ENCODE measurements at regions not wholly inside any gene's neighbourhood (a gene's known extent, or its start where the extent isn't known, plus 50 kb on each side); places are given as distances from the start of the nearest gene placed in this dataset.

DNA sequence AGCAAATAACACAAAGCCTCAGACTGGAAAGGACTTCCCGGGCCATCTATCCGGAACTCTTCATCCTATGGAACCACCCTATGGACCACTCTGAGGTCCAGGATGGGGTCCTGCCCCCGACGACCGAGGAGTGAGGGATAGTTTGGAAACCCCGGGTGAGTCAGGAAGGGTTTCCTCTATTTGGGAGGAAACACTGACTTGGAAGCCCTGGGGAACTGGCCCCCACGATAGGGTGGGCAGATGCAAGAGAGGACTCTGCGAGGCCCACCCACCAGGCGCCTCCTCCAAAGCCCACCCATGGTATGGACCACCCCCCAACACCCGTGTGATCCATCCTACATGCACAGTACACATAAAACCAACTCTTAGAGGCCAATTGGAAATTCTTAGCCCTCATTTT lies 69.4 kb downstream of the CPN2 start:
- Histone ChIP-seq H3K9ac (ENCODE audit: low read depth, low read length) (no peak overlapping the region), H3K9me3 (ENCODE audit: control insufficient read depth, insufficient read depth, low read length) (no peaks in the 10 kb centered on the region), H3K36me3 (ENCODE audit: insufficient read depth, low read length) (no peaks in the 10 kb centered on the region), H3K4me1 (ENCODE audit: insufficient read depth, low read length) (peaks cover 6% of the 10 kb centered on the region; the same call in 1 of the 2 replicates)

DNA sequence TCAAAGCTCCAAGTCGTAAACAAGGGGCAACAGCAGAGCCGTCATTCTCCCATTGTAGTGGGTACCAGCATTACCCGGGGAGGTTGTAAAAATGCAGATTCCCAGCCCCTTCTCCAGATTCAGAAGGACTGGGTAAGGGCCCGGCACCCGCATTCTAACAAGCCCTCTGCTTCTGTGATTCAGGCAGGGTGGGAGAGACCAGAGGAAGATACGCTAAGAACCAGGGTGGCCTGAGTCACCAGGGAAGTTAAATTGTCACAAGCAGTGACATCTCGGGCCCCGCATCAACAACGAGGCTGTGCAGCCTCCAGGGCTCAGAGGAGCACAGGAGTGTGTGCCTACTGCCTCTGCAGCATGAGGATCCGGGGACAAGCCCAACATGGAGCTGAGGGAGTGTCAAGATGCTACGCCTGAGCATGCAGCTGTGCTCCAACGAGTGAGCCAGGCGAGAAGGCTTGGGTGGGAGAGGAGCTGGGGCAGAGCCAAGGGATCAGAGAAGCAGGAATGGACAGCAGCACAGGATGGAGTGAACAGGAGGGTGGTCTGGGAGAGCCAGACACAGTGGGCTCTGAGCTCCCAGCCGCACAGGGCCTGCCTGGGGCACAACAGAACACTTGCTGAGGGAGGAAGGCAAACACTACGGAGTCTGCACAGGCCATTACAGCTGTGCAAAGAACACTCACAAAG lies 68.5 kb downstream of the CPN2 start:
- H3K9ac ChIP-seq (ENCODE audit: low read depth, low read length) = no peak overlapping the region
- H3K36me3 ChIP-seq (ENCODE audit: insufficient read depth, low read length) = no peaks in the 10 kb centered on the region
- no peaks in the 10 kb centered on the region for H3K9me3 ChIP-seq (ENCODE audit: control insufficient read depth, insufficient read depth, low read length)
- peaks cover 12% of the 10 kb centered on the region for H3K4me1 ChIP-seq (ENCODE audit: insufficient read depth, low read length)

DNA sequence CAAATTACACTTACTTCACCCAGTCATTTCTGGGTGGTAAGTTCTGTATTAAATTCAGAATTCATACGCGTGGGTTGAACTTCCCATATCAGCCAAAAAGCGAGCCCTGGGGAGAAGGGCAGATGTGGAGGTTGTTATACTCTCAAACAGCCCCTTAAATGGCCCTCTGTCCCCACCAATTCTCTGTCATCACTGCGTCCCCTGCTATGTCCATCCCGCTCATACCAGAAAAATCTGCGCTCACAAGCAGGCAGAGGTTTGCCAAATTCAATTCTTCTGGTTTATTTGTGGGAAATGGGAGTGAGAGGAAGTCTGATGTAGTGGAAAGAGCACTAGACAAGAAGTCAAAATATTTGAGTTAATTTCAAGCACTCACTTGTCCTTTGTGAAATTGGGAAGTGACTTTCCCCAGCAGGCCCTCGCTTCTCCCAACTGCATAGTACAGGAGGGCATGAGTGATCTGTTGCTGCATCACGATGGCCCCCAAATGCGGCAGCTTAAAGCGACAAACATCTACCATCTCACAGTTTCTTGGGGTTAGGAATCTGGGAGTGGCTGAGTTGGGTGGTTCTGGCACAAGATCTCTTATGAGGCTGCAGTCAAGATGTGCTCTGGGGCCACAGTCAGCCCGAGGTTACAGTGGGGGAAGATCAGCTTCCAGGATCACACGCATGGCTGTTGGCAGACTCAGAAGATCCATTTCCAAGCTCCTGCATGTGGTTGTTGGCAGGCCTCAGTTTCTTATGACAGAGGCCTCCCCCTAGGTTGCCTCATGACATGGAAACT lies 67.7 kb downstream of the CPN2 start:
- no peaks in the 10 kb centered on the region for H3K36me3 ChIP-seq (ENCODE audit: insufficient read depth, low read length)
- no peak overlapping the region for H3K9ac ChIP-seq (ENCODE audit: low read depth, low read length)
- no peaks in the 10 kb centered on the region for H3K9me3 ChIP-seq (ENCODE audit: control insufficient read depth, insufficient read depth, low read length)
- peaks cover 16% of the 10 kb centered on the region for H3K4me1 ChIP-seq (ENCODE audit: insufficient read depth, low read length)

DNA sequence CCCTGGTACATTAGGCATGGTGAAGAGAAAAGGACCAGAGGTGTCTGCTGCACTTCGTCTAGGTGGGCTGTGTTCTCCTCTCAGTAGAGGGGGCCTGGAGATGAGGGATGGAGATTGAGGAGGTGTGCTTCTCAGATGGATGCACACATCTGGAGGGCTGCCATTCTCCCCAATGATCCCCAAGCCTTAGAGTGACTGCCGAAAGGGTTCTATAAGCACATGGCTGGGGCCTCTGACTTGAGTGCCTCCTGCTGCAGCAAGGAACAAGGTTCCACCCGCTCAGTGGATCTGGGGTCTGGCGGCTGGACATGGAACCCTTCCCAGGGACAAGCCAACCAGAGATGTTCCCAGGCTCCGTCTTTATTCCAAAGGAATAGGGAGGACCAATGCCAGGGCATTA lies 66.8 kb downstream of the CPN2 start:
- no peaks in the 10 kb centered on the region for H3K9me3 ChIP-seq (ENCODE audit: control insufficient read depth, insufficient read depth, low read length)
- peaks cover 16% of the 10 kb centered on the region for H3K4me1 ChIP-seq (ENCODE audit: insufficient read depth, low read length)
- no peak overlapping the region for H3K9ac ChIP-seq (ENCODE audit: low read depth, low read length)
- H3K36me3 ChIP-seq (ENCODE audit: insufficient read depth, low read length) = no peaks in the 10 kb centered on the region

DNA sequence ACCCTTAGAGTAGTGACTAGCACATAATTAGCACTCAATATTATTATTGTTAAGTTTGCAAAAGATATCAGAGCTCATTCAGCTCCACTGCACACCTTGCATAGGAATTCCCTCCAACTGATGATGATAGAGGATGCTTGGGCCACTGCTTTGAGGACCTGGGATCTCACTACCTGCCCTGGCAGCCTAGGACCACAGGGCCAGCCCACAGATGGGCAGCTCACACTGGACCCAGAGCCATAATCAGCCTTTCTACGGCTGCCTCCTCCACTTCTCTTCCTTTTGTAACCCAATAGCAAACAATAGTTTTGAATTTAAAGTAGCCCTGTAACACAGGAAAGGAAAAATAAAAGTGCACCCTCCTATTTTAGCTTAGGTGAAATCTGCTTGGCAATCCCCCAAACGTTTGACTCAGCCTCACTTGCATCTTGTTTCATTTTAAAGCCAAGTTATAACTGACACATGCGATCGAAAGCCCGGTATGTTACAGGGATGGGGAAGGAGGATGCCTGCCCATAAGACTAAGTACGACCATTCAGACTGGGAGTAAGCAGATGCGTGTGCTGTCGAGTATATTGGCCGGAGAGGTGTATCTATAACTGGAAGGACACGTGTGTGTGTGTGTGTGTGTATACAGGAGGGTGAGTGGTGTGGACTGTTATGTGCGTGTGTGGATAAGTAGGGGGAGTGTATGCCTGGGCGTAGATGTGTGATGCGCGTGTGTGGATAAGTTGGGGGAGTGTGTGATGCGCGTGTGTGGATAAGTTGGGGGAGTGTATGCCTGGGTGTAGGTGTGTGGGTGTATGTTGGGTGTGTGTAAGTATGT lies 65.9 kb downstream of the CPN2 start:
- no peaks in the 10 kb centered on the region for H3K36me3 ChIP-seq (ENCODE audit: insufficient read depth, low read length)
- no peak overlapping the region for H3K9ac ChIP-seq (ENCODE audit: low read depth, low read length)
- no peaks in the 10 kb centered on the region for H3K9me3 ChIP-seq (ENCODE audit: control insufficient read depth, insufficient read depth, low read length)
- peaks cover 16% of the 10 kb centered on the region for H3K4me1 ChIP-seq (ENCODE audit: insufficient read depth, low read length)

DNA sequence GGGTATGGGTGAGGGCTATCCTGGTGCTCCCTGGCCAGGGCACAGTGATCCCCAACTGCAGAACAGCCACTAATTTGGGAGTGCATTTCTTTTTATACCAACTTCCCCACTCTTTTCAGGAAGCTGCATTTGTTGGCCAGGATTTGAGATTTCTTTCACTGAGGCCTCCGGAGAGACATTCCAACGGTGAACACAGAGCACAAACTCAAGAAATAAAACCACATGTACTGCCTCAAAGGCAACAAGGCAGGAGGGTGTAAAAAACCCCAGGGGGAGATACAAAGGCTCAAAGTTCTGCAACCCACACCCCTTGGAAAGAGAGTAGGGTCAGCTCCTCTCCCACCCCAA lies 65.3 kb downstream of the CPN2 start:
- Histone ChIP-seq H3K9me3 (ENCODE audit: control insufficient read depth, insufficient read depth, low read length) (no peaks in the 10 kb centered on the region), H3K9ac (ENCODE audit: low read depth, low read length) (no peak overlapping the region), H3K36me3 (ENCODE audit: insufficient read depth, low read length) (no peaks in the 10 kb centered on the region), H3K4me1 (ENCODE audit: insufficient read depth, low read length) (peaks cover 16% of the 10 kb centered on the region)

DNA sequence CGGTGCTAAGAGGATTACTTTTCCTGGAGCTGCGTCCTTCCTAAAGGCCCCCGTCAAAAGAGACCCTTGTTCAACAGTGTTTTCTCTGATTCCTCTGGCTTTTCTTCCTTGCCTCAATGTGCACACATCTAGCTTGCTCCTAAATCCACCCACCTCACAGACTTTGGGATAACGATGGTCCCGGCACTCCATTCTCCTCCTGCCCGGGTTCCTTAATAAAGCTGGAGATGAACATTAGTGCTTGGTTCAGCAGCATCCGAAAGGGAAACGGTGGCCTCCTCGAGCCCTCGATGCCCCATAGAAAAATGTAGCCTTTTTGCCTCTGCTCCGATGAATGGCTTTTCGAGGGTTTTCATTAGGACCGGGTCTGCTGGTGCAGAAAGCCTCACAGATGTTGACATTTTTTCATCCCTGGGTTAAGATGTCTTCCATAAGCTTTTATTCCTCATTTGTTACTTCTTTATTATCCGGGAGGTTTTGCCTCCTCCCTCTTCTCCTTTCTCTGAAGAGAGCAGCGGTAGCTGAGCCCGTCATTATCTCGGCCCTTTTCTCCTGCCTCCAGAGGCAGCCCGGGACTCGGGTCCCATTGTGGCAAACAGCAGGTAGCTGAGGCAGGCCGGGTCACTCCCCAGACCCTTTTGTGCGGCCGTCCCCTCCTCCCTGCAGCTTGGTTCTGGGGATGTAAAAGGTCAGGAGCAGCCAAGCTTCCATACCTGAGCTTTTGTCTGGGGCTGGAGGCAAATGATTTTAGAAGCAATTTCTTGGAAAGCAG lies 64.6 kb downstream of the CPN2 start:
- H3K36me3 ChIP-seq (ENCODE audit: insufficient read depth, low read length) = no peaks in the 10 kb centered on the region
- H3K9ac ChIP-seq (ENCODE audit: low read depth, low read length) = no peak overlapping the region
- H3K9me3 ChIP-seq (ENCODE audit: control insufficient read depth, insufficient read depth, low read length) = no peaks in the 10 kb centered on the region
- H3K4me1 ChIP-seq (ENCODE audit: insufficient read depth, low read length) = peaks cover 16% of the 10 kb centered on the region

DNA sequence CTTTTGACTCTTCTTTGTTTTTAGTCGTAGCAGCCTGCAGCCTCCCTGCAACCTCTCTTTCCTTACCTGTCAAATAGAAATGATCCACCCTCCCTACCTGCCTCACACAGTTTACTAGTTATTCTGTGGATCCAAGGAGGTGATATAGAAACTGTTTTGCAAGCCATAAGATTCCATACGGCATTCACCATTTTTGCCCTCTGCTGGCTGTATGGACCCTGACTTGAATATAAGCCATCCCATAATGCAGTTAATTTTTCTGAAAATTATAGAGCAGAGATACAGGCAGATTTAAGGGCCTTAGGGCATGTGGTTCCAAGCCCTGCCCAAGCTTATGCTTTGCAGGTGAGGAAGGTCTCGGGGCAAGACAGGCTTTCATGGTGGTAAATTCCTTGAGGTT lies 63.8 kb downstream of the CPN2 start:
- H3K9me3 ChIP-seq (ENCODE audit: control insufficient read depth, insufficient read depth, low read length) = no peaks in the 10 kb centered on the region
- peaks cover 16% of the 10 kb centered on the region for H3K4me1 ChIP-seq (ENCODE audit: insufficient read depth, low read length)
- no peaks in the 10 kb centered on the region for H3K36me3 ChIP-seq (ENCODE audit: insufficient read depth, low read length)
- H3K9ac ChIP-seq (ENCODE audit: low read depth, low read length) = no peak overlapping the region

DNA sequence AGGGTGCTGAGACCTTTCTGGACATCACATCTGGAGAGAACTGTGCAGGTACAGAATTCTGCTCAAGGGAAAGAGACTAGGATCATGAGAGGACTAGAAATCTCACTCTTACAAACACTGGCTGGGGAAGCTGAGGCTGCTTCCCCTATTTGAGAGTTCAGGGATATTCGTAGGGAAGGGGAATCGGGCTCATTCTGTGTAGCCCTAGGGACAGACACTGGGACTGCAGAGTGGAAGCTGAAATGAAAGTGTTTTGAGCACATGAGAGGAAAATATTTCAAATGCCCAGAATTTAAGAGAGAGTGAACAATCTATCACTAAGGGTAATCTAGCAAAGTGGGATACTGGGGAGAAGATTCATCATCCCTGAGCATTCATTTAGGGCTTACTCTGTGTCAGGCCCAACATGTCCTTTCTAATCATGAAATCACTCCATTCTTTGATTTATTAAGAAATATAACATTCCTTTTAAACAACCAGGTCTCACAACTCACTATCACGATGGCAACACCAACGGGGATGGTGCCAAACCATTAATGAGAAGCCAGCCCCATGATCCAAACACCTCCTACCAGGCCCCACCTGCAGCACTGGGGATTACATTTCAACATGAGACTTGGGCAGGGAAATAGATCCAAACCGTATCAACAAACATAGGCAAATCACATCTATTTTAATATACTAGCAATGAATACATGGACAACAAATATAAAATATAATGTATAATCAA lies 63.0 kb downstream of the CPN2 start:
- Histone ChIP-seq H3K9me3 (ENCODE audit: control insufficient read depth, insufficient read depth, low read length) (no peaks in the 10 kb centered on the region), H3K36me3 (ENCODE audit: insufficient read depth, low read length) (no peaks in the 10 kb centered on the region), H3K9ac (ENCODE audit: low read depth, low read length) (no peak overlapping the region), H3K4me1 (ENCODE audit: insufficient read depth, low read length) (peaks cover 16% of the 10 kb centered on the region)

Data from ES-I3 (cell line).